OCI-LY1 (cell line): ENCODE measurements at regions not wholly inside any gene's neighbourhood (a gene's known extent, or its start where the extent isn't known, plus 50 kb on each side); places are given as distances from the start of the nearest gene placed in this dataset.

Experiments used
- EZH2 ChIP-seq: fragments of 200-600 bp; sonication (generic), shearing (Covaris generic); IDR thresholded peaks from 2 replicates; pipeline ENCODE4 v1.8.0; 2017; ENCODE audit warnings: borderline replicate concordance, mixed run types, mild to moderate bottlenecking, antibody characterized with exemption, low read length, moderate library complexity, mixed read lengths
- TF ChIP-seq, protein P1 (sequence below): fragments of 200-600 bp; sonication (generic), shearing (Covaris generic); IDR thresholded peaks from 2 replicates; pipeline ENCODE4 v1.5.1; 2017; ENCODE audit warnings: mild to moderate bottlenecking, antibody characterized with exemption, low read length, moderate library complexity, mixed read lengths

- TF ChIP-seq, protein P1, sequence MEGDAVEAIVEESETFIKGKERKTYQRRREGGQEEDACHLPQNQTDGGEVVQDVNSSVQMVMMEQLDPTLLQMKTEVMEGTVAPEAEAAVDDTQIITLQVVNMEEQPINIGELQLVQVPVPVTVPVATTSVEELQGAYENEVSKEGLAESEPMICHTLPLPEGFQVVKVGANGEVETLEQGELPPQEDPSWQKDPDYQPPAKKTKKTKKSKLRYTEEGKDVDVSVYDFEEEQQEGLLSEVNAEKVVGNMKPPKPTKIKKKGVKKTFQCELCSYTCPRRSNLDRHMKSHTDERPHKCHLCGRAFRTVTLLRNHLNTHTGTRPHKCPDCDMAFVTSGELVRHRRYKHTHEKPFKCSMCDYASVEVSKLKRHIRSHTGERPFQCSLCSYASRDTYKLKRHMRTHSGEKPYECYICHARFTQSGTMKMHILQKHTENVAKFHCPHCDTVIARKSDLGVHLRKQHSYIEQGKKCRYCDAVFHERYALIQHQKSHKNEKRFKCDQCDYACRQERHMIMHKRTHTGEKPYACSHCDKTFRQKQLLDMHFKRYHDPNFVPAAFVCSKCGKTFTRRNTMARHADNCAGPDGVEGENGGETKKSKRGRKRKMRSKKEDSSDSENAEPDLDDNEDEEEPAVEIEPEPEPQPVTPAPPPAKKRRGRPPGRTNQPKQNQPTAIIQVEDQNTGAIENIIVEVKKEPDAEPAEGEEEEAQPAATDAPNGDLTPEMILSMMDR: no peak
- TF ChIP-seq EZH2: no peak
These were observed 216.0 kb downstream of the GPAM start for GRCh38 chr10:111967547-111967946.
